ENCODE measurements at regions not wholly inside any gene's neighbourhood (a gene's known extent, or its start where the extent isn't known, plus 50 kb on each side); places are given as distances from the start of the nearest gene placed in this dataset.

DNA sequence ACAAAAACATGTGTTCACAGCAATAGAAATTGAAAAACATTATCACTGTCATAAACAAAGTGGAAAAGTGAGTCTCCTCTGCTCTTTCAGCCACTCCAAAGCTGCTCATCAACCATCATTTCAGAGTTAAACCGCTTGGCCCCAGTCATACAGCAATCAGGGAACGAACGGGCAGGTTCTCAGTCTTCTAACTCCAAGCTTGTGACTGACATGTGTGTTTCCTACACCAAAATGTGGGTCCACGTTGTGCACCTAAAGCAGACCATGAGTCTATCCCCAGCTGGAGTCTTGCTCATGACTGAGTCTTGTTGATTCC, 582.6 kb upstream of the ID2 start:
- TF ChIP-seq POLR2A (IDR thresholded peaks at IDR 0.05; ENCODE audit: extremely low read depth, insufficient read length) (no peak), MYC (IDR thresholded peaks at IDR 0.05; ENCODE audit: low read depth, low read length) (no peak)
- TF ChIP-seq, protein P1, sequence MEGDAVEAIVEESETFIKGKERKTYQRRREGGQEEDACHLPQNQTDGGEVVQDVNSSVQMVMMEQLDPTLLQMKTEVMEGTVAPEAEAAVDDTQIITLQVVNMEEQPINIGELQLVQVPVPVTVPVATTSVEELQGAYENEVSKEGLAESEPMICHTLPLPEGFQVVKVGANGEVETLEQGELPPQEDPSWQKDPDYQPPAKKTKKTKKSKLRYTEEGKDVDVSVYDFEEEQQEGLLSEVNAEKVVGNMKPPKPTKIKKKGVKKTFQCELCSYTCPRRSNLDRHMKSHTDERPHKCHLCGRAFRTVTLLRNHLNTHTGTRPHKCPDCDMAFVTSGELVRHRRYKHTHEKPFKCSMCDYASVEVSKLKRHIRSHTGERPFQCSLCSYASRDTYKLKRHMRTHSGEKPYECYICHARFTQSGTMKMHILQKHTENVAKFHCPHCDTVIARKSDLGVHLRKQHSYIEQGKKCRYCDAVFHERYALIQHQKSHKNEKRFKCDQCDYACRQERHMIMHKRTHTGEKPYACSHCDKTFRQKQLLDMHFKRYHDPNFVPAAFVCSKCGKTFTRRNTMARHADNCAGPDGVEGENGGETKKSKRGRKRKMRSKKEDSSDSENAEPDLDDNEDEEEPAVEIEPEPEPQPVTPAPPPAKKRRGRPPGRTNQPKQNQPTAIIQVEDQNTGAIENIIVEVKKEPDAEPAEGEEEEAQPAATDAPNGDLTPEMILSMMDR (IDR thresholded peaks at IDR 0.05; ENCODE audit: low read depth, low read length) = no peak
- TF ChIP-seq, protein P2, sequence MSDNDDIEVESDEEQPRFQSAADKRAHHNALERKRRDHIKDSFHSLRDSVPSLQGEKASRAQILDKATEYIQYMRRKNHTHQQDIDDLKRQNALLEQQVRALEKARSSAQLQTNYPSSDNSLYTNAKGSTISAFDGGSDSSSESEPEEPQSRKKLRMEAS (IDR thresholded peaks at IDR 0.05; ENCODE audit: low read depth, low read length) = no peak

Measured in NB4 (cell line).